Stimulated activated CD8-positive, alpha-beta memory T cell treated with anti-CD3 and anti-CD28 coated beads, Interleukin-4, amount 100 ng/mL, for 4 hours (primary cell): ENCODE measurements at regions not wholly inside any gene's neighbourhood (a gene's known extent, or its start where the extent isn't known, plus 50 kb on each side); places are given as distances from the start of the nearest gene placed in this dataset.
"Not testable (repeated sequence)": the region's sequence is repeated elsewhere in the genome, so short reads cannot be mapped to it uniquely, and the experiment has no call there.

Experiments
- DNase-seq, 2 donors: peaks; one replicate each; pipeline ENCODE4 v3.0.0-alpha.2; 2020; ENCODE audit warnings: low read depth in 2 of 2, low spot score in 1 of 2

DNA sequence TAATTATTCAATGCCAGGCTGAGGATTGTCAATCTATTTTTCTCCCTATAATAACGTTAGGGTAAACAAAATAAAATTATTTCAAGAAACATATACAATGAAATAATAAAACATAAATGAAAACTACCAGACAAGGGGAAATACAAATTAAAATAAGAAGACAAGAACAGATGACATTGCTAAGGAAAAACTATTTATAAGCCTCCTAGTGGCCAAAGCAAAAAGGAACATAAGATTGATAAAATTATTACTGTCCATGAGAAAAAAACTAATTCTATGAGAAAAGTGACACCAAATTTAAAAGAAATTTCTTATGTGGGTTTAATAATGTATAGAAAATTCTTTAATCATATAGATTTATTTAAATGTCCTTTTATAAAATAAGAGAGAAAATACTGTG, 294.7 kb downstream of the TTC6 start:
- DNase-seq, result no peak

DNA sequence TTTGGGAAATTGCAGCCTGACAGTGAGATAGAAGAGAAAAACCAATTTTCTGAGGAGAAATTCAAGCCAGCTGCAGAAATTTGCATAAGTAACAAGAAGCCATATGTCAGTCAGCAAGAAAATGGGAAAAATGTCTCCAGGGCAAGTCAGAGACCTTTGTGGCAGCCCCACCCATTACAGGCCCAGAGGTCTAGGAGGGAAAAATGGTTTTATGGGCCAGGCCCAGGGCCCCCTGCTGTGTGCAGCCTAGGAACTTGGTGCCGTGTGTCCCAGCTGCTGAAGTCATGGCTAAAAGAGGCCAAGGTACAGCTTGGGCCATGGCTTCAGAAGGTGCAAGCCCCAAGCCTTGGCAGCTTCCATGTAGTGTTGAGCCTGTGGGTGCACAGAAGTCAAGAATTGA, 296.1 kb downstream of the TTC6 start:
- not testable (repeated sequence) for DNase-seq

GRCh38 chr14:37894463-37894862, 299.0 kb downstream of the TTC6 start:
- DNase-seq, result no peak

DNA sequence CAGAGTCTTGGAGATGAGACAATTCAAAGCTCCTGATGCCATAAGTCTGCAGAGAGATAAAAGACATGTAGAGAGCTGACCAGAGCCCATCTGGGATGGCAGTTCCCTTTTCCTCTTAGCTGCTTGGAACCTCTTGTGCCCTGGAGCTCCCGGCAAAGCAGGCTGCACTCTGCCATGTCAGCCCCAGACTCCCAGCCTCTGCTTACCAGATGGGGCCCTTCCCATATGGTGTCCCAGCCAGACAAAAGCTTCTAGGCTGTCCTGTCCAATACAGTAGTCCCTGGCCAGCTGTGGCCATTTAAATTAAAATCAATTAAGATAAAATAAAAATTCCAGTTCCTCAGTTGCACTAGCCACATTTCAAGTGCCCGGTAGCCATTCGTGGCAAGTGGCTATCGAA, 303.9 kb downstream of the TTC6 start:
- no peak for DNase-seq

- no peak for DNase-seq
Measured at GRCh38 chr14:37900561-37900960, 305.1 kb downstream of the TTC6 start.

DNA sequence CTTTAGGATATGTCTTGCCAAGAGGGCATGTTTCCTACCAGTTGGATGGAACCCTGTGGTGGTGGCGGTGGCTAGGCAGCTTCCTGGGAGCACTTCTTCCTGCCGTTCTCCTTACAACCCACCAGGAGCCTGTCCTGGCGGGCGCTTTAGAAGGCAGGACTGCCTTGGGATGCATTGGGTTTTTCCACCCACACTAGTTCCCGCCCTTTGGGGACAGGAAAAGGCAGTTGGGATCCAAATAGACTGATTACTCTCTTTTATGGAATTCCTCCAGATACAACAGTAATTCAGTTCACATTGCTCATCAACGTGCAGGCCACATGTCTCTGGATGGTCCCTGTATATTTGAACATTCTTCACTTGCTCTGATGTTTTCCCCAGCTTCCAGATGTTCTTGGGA, 305.7 kb upstream of the SSTR1 start:
- no peak for DNase-seq

- DNase-seq, result no peak
Measured at GRCh38 chr14:37903343-37904191, 304.1 kb upstream of the SSTR1 start.

- DNase-seq, result no peak
Measured at GRCh38 chr14:37924622-37925021, 283.1 kb upstream of the SSTR1 start.

DNA sequence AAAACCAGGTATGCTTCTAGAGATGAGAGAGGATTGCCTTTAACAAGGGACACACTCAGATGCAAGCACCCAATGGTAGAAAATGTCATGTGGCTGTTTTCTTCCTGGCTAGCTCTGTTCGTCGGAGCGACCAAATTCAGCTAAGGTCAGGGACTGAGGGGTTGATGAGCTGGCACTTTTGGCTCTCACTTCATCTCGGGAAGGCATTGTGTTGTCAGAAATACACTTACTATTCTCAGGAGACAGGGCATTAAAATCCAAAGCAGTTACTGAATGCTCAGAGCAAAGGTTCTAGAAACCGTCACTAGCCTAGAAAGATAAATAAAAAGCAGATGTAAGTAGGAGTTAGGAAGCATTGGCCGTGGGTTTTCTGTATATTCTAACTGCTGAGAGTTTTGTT, 275.7 kb upstream of the SSTR1 start:
- no peak for DNase-seq

- DNase-seq, result no peak
Measured at GRCh38 chr14:37932481-37932880, 275.2 kb upstream of the SSTR1 start.

GRCh38 chr14:37936971-37937370, 270.7 kb upstream of the SSTR1 start:
- DNase-seq, result no peak

GRCh38 chr14:37939442-37940028, 268.2 kb upstream of the SSTR1 start:
- DNase-seq, result no peak

- no peak for DNase-seq
Measured at GRCh38 chr14:37945959-37946358, 261.7 kb upstream of the SSTR1 start.

- DNase-seq, result no peak
Measured at GRCh38 chr14:37946819-37947218, 260.9 kb upstream of the SSTR1 start.

DNA sequence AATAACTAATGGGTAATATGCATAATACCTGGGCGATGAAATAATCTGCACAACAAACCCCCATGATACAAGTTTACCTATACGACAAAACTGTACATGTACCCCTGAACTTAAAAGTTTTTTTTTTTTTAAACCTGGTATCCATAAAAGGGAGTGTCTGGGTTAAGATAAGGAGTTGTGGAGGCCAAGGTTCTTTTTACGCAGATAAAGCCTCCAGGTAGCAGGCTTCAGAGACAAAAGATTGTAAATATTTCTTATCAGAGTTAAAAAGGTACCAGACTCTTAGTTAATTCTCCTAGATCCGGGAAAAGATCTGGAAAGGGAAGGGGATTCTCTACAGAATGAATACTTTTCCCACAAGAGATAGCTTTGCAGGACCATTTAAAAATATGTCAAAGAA, 259.4 kb upstream of the SSTR1 start:
- DNase-seq, result no peak

DNA sequence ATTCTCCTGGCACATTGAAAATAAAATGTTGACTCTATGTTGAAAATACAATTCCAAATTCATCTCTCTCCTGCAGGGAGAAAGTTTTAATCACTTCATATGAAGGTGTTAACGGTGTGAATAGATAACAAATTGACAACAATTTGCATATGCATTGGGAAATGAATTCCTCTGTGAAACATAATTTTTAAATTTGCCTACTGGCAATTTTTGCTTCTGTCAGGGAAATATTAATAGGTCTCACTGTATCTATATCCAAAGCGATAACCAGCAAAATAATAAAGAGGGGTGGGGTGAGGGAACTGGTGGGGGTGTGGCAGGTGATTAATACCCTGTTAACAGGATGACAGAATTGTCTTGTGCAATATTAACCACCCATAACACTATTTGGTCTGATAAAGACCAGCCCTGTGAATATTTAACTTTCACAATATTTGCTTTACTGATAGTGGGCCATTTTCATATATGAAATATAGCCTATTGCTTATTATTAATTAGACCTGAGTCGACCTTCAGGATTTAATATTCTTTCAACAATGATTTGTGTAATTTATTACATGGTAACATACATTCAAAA, 239.0 kb upstream of the SSTR1 start:
- no peak for DNase-seq

GRCh38 chr14:37969511-37969979, 238.2 kb upstream of the SSTR1 start:
- DNase-seq, result no peak

DNA sequence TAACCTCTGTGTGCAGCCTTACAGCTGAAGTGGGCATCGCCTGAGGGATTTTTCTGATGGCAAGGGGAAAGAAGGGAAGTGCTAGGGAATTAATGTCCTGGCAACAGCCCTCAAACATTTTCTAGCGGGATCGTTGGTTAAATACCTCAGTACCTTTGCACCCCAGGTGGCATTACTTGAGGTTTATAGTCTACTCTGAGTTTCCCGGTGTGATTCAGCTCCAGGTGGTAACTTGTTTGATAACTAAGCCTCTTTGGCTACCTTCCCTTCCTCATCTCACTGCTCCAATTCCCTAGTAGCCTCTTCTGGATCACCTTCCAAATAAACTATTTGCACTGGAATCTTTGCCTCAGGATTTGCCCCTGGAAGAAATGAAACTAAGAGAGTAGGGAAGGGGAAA, 237.0 kb upstream of the SSTR1 start:
- DNase-seq, result no peak

GRCh38 chr14:37972941-37973887, 234.5 kb upstream of the SSTR1 start:
- DNase-seq, result no peak

DNA sequence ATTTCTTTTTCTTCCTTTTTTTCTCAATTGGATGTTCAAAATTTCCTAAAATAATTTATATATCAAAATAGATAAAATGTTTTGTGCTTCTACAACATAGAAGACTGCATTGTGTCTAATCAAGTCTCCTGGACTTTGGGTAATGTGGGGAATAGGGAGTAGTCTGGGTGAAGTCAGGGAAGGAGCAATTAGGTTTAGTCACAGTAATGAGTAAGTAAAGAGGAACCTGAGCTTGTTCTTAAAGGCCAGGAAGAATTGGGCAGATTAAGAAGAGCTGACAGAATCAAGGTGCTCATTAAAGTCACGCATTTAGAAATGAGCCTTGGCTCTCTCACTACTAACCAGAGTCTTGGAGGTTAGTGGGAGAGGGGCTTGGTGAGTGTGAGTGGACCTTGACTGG, 233.3 kb upstream of the SSTR1 start:
- DNase-seq, result no peak

- no peak for DNase-seq
Measured at GRCh38 chr14:37977481-37977880, 230.2 kb upstream of the SSTR1 start.
